ENCODE measurements at regions not wholly inside any gene's neighbourhood (a gene's known extent, or its start where the extent isn't known, plus 50 kb on each side); places are given as distances from the start of the nearest gene placed in this dataset.

- H3K27me3 ChIP-seq (ENCODE audit: control insufficient read depth in 4 of 4, insufficient read depth in 4 of 4, low read length in 3 of 4): peaks cover 0 to 3% (median 0%) of the 10 kb centered on the region in 4 donors
- H3K36me3 ChIP-seq (ENCODE audit: control insufficient read depth in 4 of 4, insufficient read depth in 3 of 4, low read depth in 1 of 4, low read length in 3 of 4): no peaks in the 10 kb centered on the region
- 66% methylated on average over 5 of the region's 5 CpGs for WGBS
- no peak overlapping the region for H3K27ac ChIP-seq (ENCODE audit: low read depth in 1 of 2, low read length in 2 of 2)
- no peak overlapping the region for H3K4me3 ChIP-seq (ENCODE audit: low read depth in 1 of 3, low read length in 3 of 3)
- H3K9ac ChIP-seq (ENCODE audit: low read depth in 1 of 2, low read length in 2 of 2): no peak overlapping the region
- no peaks in the 10 kb centered on the region for H3K4me1 ChIP-seq (ENCODE audit: control insufficient read depth in 4 of 4, insufficient read depth in 4 of 4, low read length in 3 of 4)
- DNase-seq (ENCODE audit: low spot score): no peak
- H3K9me3 ChIP-seq (ENCODE audit: control insufficient read depth in 4 of 4, low read length in 3 of 4): no peaks in the 10 kb centered on the region
- TF ChIP-seq ATF3 (IDR thresholded peaks at IDR 0.05) (no peak), RAD21 (IDR thresholded peaks at IDR 0.05) (no peak), EGR1 (IDR thresholded peaks at IDR 0.05; ENCODE audit: low read depth in 2 of 2) (no peak), NR2F2 (IDR thresholded peaks at IDR 0.05) (no peak), SP1 (IDR thresholded peaks at IDR 0.05) (no peak), HNF4G (IDR thresholded peaks at IDR 0.05) (no peak), YY1 (IDR thresholded peaks at IDR 0.05) (no peak), FOXA2 (IDR thresholded peaks at IDR 0.05) (no peak), ZBTB33 (IDR thresholded peaks at IDR 0.05) (no peak)
Observed at GRCh38 chr1:30366911-30367310, 356.5 kb downstream of the MATN1 start.

GRCh38 chr1:30366199-30366598 lies 357.2 kb downstream of the MATN1 start:
- Histone ChIP-seq H3K36me3 (ENCODE audit: control insufficient read depth in 4 of 4, insufficient read depth in 3 of 4, low read depth in 1 of 4, low read length in 3 of 4) (no peaks in the 10 kb centered on the region), H3K27ac (ENCODE audit: low read depth in 1 of 2, low read length in 2 of 2) (no peak overlapping the region), H3K4me3 (ENCODE audit: low read depth in 1 of 3, low read length in 3 of 3) (no peak overlapping the region), H3K27me3 (ENCODE audit: control insufficient read depth in 4 of 4, insufficient read depth in 4 of 4, low read length in 3 of 4) (peaks cover 0 to 3% (median 0%) of the 10 kb centered on the region in 4 donors), H3K9ac (ENCODE audit: low read depth in 1 of 2, low read length in 2 of 2) (no peak overlapping the region), H3K4me1 (ENCODE audit: control insufficient read depth in 4 of 4, insufficient read depth in 4 of 4, low read length in 3 of 4) (no peaks in the 10 kb centered on the region), H3K9me3 (ENCODE audit: control insufficient read depth in 4 of 4, low read length in 3 of 4) (no peaks in the 10 kb centered on the region)
- DNase-seq (ENCODE audit: low spot score): no peak
- no peak for TF ChIP-seq EGR1 (IDR thresholded peaks at IDR 0.05; ENCODE audit: low read depth in 2 of 2)
- TF ChIP-seq REST (IDR thresholded peaks at IDR 0.05): no peak
- TF ChIP-seq HNF4A (conservative IDR thresholded peaks at IDR 0.05): no peak
- TF ChIP-seq RXRA (IDR thresholded peaks at IDR 0.05): no peak
- 85% methylated on average over 4 of the region's 4 CpGs for WGBS

- Histone ChIP-seq H3K9ac (ENCODE audit: low read depth in 1 of 2, low read length in 2 of 2) (no peak overlapping the region), H3K27me3 (ENCODE audit: control insufficient read depth in 4 of 4, insufficient read depth in 4 of 4, low read length in 3 of 4) (peaks cover 0 to 3% (median 0%) of the 10 kb centered on the region in 4 donors), H3K27ac (ENCODE audit: low read depth in 1 of 2, low read length in 2 of 2) (no peak overlapping the region), H3K9me3 (ENCODE audit: control insufficient read depth in 4 of 4, low read length in 3 of 4) (no peaks in the 10 kb centered on the region), H3K36me3 (ENCODE audit: control insufficient read depth in 4 of 4, insufficient read depth in 3 of 4, low read depth in 1 of 4, low read length in 3 of 4) (no peaks in the 10 kb centered on the region), H3K4me1 (ENCODE audit: control insufficient read depth in 4 of 4, insufficient read depth in 4 of 4, low read length in 3 of 4) (no peaks in the 10 kb centered on the region), H3K4me3 (ENCODE audit: low read depth in 1 of 3, low read length in 3 of 3) (no peak overlapping the region)
- WGBS: 75% methylated on average over 3 of the region's 3 CpGs
- DNase-seq (ENCODE audit: low spot score): no peak
- TF ChIP-seq EGR1 (IDR thresholded peaks at IDR 0.05; ENCODE audit: low read depth in 2 of 2) (no peak), REST (IDR thresholded peaks at IDR 0.05) (no peak), SP1 (IDR thresholded peaks at IDR 0.05) (no peak), ATF3 (IDR thresholded peaks at IDR 0.05) (no peak), FOXA2 (IDR thresholded peaks at IDR 0.05) (no peak), JUND (IDR thresholded peaks at IDR 0.05) (no peak), RXRA (IDR thresholded peaks at IDR 0.05) (no peak), HNF4A (conservative IDR thresholded peaks at IDR 0.05) (no peak), RAD21 (IDR thresholded peaks at IDR 0.05) (no peak), TAF1 (conservative IDR thresholded peaks at IDR 0.05) (no peak), FOXA1 (IDR thresholded peaks at IDR 0.05) (no peak), MAX (IDR thresholded peaks at IDR 0.05) (no peak)
Observed at GRCh38 chr1:30365596-30365995, 357.8 kb downstream of the MATN1 start.
